GM19025 (cell line): ENCODE measurements at regions not wholly inside any gene's neighbourhood (a gene's known extent, or its start where the extent isn't known, plus 50 kb on each side); places are given as distances from the start of the nearest gene placed in this dataset.

Experiments
- ATAC-seq: cut with Tn5 transposase; IDR thresholded peaks from one replicate; pipeline ENCODE4 v1.9.1; 2021; ENCODE audit warnings: mild to moderate bottlenecking, low read depth, moderate library complexity; ENCODE audit not compliant: unreplicated experiment

DNA sequence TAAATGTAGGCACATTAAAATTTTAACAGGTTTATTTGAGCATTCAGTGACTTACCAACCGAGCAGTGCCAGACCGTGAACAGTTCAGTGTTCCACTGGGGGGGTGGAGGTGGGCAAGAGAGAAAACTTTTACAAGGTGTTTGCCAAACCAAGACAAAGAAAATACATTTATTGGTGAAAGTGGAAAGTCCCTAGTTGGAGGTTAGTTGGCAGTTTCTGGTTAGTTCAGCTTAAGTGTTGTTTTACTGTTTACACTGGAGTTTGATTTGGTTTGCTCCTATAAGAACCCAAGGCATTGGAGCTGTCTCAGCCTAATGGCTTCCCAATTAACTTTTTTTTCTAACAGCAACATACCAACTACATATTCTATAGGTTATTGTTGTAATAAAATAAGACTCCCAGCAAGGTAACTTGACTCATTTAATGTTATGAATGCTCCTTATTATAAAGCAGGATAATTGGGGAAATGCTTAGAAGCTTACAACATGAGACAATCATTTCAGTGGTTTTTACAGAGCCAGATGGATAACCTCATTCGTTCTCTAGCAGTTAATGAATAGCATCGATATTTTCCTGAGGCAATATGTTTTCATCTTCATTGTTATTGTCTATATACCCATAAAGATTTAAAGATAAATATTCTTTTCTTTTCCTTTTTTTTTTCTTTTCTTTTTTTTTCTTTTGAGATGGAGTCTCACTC, 115.8 kb downstream of the ETNK1 start:
- no peak for ATAC-seq

DNA sequence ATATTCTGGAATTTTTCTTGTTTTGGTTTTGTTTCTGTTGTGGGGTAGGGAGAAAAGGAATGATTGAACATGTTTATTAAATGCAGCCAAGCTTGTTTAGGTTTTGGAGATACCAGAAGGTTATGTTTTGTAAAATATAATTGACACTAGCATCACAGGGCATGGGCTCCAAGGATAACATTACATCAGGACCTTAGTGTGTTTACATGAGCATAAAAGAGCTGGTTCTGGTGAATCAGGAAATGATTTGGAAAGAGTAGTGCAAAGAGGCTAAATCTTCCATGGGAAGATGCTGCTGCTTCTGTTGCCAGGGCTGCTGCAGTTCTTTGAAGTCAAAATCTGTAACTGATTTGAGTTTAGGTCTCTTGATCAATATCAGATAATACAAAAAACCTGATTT, 118.7 kb downstream of the ETNK1 start:
- ATAC-seq: no peak

DNA sequence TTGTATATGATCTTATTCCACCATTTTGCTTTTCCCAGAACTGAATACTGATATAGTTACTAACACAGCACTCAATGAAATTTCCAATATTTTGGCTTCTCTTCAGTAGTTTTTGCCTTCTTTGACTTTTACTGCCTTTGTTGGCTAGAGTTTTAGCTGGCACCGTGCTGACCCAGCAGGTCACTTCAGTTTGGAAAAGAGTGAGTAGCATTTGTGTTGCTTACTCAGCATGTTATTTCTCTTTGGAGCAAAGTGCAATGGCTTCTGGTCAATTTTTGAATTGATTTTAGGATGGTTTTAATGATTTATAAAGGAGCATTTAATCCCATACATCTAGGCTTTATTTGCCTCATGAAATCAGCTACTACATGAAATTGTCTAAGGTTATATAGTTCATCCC, 119.2 kb downstream of the ETNK1 start:
- no peak for ATAC-seq

DNA sequence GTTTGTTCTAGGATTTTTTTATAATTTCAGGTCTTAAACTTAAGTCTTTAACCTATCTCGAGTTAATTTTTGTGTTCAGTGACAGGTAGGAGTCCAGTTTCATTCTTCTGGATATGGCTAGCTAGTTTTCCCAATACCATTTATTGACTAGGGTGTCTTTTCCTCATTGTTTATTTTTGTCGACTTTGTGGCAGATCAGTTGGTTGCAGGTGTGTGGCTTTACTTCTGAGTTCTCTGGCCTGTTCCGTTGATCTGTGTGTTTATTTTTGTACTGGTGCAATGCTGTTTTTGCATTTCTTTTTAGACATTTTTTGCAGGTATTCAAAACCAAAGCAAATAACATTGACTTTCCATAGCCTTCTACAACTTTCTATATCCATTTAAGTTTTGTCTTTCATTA, 121.7 kb downstream of the ETNK1 start:
- no peak for ATAC-seq

DNA sequence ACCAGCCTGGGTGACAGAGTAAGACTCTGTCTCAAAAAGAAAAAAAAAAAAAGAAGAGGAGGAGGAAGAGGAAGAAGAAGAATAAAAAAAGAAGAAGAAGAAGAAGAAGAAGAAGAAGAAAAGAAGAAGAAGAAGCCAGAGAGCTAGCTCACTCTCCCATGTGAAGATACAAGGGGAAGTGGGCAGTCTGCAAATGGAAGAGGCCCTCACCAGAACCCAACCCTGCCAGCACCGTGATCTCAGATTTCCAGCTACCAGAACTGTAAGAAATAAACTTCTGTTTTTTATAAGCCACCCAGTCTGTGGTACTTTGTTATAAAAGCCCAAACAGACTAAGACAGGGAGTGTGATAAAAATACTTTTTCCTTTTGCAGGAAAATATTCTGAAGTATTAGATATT, 130.7 kb downstream of the ETNK1 start:
- no peak for ATAC-seq

DNA sequence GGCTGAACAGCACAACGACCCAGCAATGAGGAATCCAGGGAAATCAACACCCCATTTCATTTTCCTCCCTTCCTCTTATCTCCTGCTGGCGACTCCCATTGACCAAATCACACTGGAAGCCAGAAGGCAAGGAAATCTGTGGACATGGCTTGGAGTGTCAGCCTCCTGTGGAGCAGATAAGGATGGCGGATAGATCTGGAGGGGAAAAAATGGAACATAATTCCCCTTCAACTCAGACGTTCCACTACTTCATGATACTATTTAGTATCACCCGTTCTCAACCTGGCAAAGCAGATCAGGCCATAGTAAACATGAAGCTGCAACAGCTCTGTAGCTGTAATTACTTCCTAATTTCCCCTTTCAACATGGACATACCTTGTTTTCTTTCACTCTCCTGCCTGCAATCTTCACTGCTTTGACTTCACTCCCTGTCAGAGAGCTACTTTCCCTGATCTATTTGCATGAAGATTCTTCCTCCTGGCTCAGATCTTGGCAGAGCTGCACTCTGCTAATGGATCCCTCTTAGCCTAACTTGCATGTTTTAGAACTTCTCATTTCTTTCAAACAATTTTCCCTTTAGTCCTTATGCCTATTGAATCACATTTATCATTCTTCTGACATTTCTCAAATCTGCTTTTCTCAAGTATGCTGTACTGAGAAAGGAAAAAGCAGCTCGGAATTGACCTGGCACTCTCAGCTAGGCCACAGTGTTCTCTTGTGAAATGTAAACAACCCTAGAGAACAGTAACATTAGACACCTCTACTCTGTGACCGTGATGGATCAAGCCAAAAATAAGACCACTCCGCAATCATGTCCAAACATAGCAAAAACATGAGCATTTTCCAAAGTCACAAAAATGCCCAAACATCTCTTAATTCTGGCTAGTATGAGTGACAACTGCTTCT, 135.1 kb downstream of the ETNK1 start:
- no peak for ATAC-seq

DNA sequence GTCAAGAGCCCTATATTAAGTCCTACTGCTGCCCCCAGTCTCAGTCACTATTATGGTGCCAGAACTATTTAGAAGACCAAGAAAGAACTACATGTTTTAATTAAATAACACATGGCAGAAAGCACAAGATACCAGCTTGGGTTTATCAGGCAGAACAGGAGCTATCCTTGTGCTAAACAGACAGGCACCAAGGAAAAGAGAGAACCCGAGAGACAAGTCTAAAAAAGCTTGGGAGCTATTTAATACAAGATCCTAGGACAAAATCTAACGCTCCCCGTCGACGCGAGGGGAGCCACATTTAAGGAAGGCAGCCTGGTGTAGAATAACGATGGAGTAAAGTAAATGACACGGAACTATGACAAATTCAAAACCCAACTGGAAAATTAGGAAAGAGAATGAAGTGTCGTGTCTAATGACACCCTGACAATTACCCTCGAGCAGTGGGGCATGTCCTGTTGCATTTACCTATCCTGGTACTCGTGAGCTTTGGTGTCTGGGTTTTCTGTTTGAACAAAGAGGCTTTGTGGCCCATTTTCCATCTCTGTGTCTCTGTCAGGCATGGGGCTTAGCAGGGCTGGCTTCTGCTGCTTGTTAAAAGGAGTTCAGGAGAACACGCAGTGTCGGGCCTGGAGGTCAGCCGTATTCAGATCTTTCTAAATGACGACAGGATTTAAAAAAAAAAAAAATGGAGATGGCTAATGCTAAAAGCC, 140.6 kb downstream of the ETNK1 start:
- no peak for ATAC-seq

DNA sequence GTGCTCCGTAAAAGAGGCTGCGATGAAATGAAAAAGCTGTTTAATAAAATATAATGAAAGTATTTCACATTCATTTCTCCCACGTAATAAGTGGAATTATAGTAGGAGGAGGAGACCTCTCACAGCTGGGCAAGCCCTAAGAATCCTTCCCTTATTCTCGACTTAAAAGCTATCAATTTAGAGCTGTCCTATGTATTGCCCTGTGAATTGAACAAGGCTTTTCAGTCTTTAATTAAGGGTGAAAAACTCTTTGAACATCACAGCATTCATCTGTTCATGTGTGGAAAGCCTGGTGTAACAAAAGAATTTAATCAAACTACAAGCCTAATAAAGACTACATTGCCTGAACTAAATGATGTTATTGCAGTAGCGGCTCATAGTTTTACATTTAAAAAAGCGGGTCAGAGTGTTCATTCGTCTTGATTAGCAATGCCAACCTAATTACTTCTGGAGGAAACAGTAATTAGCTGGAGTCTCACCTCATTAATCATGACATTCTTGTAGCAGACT, 142.0 kb downstream of the ETNK1 start:
- ATAC-seq: no peak

DNA sequence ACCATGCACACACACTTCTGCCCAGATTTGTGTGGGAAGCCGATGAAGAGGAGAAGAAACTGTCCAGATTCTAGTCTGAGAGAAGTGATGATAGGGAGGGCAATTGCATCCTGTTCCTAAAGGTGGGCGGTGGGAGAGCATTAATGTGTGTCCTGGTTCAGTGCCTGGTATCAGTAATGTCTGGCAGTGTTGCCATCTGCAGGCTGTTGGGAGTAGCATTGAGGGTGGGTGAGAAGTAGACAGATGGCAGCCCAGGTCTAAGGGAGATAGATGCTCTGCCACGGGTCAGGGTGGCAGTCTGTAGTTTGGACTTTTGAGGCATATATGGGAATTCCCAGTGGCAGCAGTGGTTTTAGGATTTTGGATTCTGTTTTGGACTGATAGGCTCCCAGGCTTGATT, 156.4 kb downstream of the ETNK1 start:
- no peak for ATAC-seq

DNA sequence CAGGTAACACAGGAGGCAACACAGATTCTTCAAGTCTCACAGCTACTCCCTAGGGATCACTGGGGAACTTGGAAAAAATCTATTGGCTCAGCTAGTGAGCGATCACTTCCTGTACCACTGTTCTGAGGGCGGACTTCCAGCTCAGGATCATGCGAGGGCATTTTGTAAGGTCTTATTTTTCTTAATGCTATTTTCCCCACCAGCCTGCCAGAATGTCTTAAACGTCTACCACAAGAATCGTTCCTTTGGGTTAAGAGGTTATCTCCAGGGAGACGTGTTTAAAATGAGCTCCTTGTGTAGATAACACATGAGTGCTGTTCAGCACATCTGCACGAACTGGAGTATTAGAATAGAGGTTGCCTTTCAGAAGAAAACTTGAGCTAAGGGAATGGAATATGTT, 162.6 kb downstream of the ETNK1 start:
- ATAC-seq: no peak

DNA sequence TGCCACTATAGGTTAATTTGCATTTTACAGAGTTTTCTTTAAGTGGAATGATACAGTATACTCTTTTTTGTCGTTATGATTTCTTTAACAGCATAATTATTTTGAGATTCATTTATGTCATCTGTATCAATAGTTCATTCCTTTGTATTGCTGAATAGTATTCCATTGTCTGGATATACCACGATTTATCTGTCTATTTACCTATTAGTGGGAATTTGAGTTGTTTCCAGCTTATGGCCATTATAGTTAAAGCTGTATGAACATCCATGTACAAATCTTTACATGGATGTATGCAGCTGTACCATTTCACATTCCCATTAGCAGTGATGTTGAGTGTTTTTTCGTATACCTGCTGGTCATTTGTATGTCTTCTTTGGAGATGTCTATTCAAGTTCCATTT, 163.9 kb downstream of the ETNK1 start:
- no peak for ATAC-seq

DNA sequence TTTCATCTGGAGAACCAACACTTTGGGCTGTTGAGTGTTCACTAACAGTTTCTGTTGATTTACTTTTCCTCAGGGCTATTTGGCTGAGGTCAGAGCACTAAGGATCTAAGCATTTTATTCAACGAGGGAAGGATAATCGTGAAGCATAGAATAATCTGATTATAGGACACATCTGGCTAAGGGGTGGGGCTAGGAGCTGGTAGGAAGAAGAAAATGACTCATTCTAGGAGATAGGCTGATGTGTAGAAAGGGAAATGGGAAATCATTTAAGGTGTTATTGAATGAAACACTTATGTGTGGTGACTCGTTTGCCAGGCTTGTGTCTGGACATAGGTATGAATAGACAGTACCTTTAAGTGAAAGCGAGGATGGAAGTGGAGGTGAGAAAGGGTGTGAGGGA, 167.2 kb downstream of the ETNK1 start:
- ATAC-seq: no peak

DNA sequence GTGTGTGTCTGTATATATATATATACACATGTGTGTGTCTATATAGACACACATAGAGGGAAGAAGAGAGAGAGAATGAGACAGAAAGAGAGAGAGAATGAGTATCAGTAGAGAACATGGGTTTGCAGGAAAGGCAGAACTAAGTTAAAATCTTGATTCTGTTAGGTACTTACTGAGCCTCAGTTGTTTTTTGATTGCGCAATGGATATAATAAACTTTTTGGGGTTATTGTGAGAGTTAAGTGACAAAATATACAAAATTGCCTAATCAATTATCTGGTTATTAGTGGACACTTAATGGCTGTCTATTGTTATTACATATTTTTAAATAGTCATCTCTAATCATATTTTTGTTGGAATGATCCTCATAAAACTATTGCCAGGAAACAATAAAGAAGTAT, 169.0 kb downstream of the ETNK1 start:
- ATAC-seq: no peak

DNA sequence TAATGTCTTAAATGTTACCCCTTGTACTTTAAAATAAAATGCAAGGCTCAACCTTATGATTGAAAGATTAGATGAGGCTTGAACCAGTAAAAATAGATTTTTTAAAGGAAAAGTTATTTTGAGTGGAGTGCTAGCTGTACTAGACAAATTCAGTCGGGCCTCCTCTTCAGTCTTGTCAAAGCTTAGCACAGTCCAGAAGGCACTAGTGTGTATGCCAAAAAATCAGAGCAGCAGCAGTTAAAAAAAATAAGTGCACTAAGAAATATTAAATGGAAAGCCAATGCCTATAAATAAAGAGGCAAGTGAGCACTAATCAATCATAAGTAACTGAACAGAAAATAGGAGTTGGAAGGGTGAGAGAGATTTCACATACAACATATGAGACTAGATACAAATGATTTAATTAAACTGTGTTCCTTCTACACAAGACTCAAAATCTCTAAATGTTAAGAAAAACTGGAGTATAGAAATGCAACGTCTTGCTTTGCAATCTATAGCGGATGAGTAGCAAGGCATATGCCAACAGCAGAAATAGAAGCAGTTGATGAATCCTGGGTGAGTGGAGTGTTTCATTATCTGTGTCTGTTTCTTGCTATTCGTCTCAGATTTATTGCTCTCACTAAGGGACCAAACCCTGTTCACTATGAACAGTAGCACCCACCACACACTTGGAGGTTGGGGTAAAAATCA, 172.1 kb downstream of the ETNK1 start:
- no peak for ATAC-seq

DNA sequence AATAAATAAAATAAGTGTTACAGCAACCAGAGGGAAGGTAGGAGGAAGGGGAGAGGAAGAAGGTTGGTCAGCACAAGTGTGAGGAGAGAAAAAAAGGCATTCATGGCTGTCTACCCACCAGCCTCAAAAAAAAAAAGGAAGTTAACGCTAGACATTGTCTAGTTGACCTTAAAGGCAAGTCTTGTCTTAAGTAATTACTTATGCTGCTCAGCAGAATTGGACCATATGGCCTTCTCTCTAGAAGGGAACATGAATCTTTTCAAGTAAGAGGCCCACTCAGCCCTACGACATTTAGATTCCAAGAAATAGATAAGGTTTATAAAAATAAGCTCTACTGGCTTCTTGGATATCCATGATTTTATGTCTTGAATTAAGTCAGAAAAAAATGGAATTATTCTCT, 172.7 kb downstream of the ETNK1 start:
- ATAC-seq: no peak

DNA sequence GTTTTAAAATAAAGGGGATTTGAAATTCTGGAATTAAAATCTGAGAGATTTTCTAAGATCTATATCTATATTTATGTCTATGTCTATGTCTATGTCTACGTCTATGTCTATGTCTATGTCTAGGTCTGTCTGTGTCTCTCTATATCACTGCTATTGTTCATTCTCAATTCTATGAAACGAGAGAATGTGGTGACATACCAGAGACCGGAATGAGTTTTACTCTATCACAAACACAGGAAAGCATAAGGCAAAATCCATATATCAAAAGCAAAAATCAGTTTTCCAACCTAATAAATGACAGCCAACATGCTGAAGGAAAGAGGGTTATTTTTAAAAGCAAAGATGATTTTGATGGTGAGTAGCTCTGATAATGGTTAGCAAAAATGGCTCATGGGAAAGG, 173.1 kb downstream of the ETNK1 start:
- no peak for ATAC-seq

DNA sequence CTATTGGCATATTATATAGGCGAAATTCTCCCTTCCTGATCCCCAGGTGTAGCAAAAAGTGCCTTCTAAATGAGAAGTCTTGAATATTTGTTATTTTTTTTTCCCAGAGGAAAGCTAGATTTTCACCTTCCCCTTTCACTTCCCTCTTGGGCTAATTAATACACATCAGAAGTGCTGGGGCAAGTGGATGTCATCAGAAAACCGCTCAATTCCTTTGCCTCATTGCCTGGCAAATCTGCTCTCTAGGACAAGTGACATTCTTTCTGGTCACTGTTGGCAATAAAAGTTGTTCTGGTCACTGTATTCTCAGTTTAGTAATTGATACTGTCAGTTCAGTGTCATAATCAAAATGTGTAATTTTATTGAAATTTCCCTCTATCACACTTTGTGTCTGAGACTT, 174.5 kb downstream of the ETNK1 start:
- no peak for ATAC-seq

DNA sequence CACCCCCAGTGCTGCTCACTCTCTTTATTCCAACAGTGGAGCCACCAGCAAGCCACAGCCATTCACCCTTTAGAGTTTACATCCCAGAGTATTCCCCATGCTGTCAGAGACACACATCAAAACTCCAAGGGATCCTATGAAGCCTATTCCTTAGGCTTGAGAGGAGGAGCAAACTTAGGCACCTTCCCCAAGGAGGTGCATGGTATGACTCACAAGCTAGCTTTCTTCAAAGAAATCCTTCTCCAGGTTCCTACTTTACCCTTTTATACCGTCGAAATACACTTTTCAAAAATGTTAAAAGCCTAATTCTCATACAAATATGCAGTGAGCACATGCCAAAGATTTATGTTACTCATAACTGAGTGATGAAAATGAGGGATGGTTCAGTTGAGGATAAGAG, 175.4 kb downstream of the ETNK1 start:
- ATAC-seq: no peak

DNA sequence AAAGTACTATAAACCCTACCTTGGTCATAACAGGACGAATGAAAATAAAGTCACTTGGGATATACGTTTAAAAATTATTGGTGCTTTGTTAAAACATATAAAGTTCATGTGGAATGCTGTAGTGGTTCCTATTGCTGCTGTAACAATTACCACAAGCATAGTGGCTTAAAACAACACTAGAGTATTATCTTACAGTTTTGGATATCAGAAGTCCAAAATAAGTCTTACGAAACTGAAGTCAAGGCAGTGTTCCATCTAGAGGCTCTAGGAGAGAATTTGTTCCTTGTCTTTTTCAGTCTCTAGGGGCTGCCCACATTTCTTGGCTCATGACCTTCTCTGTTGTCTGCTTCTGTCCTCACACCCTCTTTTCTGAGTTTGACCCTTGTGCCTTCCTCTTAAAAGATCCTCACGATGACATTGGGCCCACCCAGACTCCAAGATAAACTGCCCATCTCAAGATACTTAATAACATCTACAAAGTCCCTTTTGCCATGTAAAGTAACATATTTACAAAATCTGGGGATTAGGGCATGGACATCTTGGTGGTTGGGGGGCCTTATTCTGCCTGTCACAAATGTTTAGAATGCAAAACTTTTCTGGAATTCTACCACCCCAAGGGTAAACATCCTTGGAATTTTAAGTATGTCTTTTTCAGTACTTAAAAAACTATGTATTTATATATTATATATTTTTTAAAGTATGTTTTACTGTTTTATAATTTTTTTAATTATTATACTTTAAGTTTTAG, 178.1 kb downstream of the ETNK1 start:
- ATAC-seq: no peak

DNA sequence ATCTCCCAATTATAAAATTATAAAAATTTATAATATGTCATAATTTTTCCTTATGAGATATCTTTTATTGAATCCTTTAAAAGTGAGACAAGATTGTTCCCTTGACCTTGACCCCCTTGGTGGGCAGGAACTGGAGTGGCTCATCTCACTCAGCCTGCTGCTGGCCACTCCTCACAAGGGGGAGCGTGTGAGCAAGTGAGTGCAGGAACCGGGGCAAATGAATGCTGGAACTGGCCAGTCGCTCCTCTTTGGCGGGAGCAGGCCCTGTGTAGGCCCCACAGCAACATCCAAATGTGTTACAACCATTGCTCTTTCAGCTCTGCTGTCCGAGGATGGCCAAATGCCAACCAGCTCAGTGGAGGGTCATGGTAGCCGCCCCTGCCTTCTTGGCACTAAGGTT, 178.8 kb downstream of the ETNK1 start:
- no peak for ATAC-seq
